ENCODE measurements at regions not wholly inside any gene's neighbourhood (a gene's known extent, or its start where the extent isn't known, plus 50 kb on each side); places are given as distances from the start of the nearest gene placed in this dataset.
"Not testable (repeated sequence)": the region's sequence is repeated elsewhere in the genome, so short reads cannot be mapped to it uniquely, and the experiment has no call there.

DNA sequence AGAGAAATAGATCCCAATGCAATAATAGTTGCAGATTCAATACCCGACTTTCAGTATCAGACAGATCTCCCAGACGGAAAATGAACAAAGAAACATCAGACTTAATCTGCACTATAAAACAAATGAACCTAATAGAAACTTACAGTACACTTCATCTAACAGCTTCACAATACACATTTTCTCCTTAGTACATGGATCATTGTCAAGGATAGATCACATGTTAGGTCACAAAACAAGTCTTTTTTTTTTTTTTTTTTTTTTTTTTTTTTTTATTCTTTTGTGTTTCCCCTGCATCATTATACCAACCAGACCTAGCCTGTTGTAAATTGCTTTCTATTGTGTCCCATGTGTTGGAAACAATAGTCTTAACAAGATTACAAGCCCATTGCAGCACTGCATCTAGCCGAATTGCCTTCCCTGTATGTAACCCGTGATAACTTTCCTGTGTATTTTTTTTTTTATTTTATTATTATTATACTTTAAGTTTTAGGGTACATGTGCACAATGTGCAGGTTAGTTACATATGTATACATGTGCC, 134.0 kb upstream of the MAD2L1 start:
- in situ Hi-C loops (cut with MboI; ENCODE audit: low sequenced_read_pairs); H2AK5ac ChIP-seq (ENCODE audit: low read depth, low read length); H3K4me3 ChIP-seq (ENCODE audit: insufficient read depth, low read depth, low read length); H2BK120ac ChIP-seq (ENCODE audit: low read depth, low read length); H3K79me1 ChIP-seq (ENCODE audit: low read depth in 1 of 2, low read length in 2 of 2); H3K9ac ChIP-seq (ENCODE audit: low read depth, low read length); H3K14ac ChIP-seq (replicated peaks; ENCODE audit: low read depth, low read length); H2AFZ ChIP-seq (replicated peaks; ENCODE audit: low read length, poor library complexity); H3K27ac ChIP-seq (ENCODE audit: insufficient read depth, low read length); POLR2A ChIA-PET (ENCODE audit: unreplicated experiment); H4K20me1 ChIP-seq (ENCODE audit: insufficient read depth, low read length); H3K18ac ChIP-seq (ENCODE audit: low read depth, low read length); H3K4ac ChIP-seq (ENCODE audit: low read depth, low read length); H3K4me2 ChIP-seq (ENCODE audit: low read depth, low read length); H3K27me3 ChIP-seq (ENCODE audit: control insufficient read depth, insufficient read depth, low read length); H2BK20ac ChIP-seq (ENCODE audit: low read depth, low read length); H4K8ac ChIP-seq (ENCODE audit: low read depth in 2 of 2, low read length in 2 of 2); H2AK9ac ChIP-seq (replicated peaks; ENCODE audit: low read depth, low read length, poor library complexity); DNase-seq; H3K36me3 ChIP-seq (ENCODE audit: control insufficient read depth, insufficient read depth, low read length); BruUV-seq (replicated peaks); H3K9me3 ChIP-seq (ENCODE audit: control insufficient read depth, insufficient read depth, low read length); H3K4me1 ChIP-seq (ENCODE audit: control insufficient read depth, insufficient read depth, low read length); intact Hi-C loops (cut with micrococcal nuclease); H2BK15ac ChIP-seq (ENCODE audit: low read depth, low read length); H3K56ac ChIP-seq (ENCODE audit: extremely low read depth, insufficient read depth, low read length); H4K91ac ChIP-seq (ENCODE audit: insufficient read depth, low read depth, low read length); ATAC-seq (ENCODE audit: low read depth); CTCF ChIA-PET; H3K9me1 ChIP-seq (ENCODE audit: insufficient read depth, low read length); dilution Hi-C loops (cut with HindIII; ENCODE audit: low sequenced_read_pairs, unreplicated experiment); H3K23ac ChIP-seq (ENCODE audit: low read depth, low read length); H4K5ac ChIP-seq (ENCODE audit: low read depth, low read length); H2BK5ac ChIP-seq (ENCODE audit: low read depth, low read length, poor library complexity, severe bottlenecking): not testable (repeated sequence)
- no CpG with 5 or more reads among the region's 4 CpGs for WGBS, 2 experiments (ENCODE audit: extremely low coverage in 2 of 2, insufficient read length in 1 of 2)

Measured in IMR-90 (cell line).